Activated CD4-positive, alpha-beta memory T cell treated with anti-CD3 and anti-CD28 coated beads for 36 hours (primary cell): ENCODE measurements at regions not wholly inside any gene's neighbourhood (a gene's known extent, or its start where the extent isn't known, plus 50 kb on each side); places are given as distances from the start of the nearest gene placed in this dataset.
A peak's percentile ranks its signal among the peaks of the same experiment; 100 is the strongest.

Experiments used
- CTCF ChIA-PET: fragments of 350-600 bp; sonication (Branson Sonifier 250); formaldehyde crosslinking; loops from one replicate; lab custom pipeline; 2021; ENCODE audit warnings: antibody characterized with exemption, inconsistent platforms; lab: Charles Lee
- POLR2A ChIA-PET: fragments of 350-600 bp; sonication (Branson Sonifier 250); formaldehyde crosslinking; loops from one replicate; lab custom pipeline; 2021; ENCODE audit warnings: antibody characterized with exemption; lab: Charles Lee
- DNase-seq: peaks from one replicate; pipeline ENCODE4 v3.0.0-alpha.2; 2020
- H3K27ac Mint-ChIP-seq: one replicate; pipeline ENCODE4 v1.8.0; 2021; ENCODE audit warnings: mixed read lengths
- H3K27me3 Mint-ChIP-seq: one replicate; pipeline ENCODE4 v1.8.0; 2021; ENCODE audit warnings: mixed read lengths
- H3K36me3 Mint-ChIP-seq: one replicate; pipeline ENCODE4 v1.8.0; 2021; ENCODE audit warnings: mixed read lengths
- H3K4me1 Mint-ChIP-seq: one replicate; pipeline ENCODE4 v1.8.0; 2021; ENCODE audit warnings: low read depth, mixed read lengths
- H3K4me3 Mint-ChIP-seq: one replicate; pipeline ENCODE4 v1.8.0; 2021; ENCODE audit warnings: mild to moderate bottlenecking, mixed read lengths
- H3K9me3 Mint-ChIP-seq: one replicate; pipeline ENCODE4 v1.8.0; 2021; ENCODE audit warnings: mixed read lengths
- intact Hi-C: fragments of 100-400 bp; cut with micrococcal nuclease; formaldehyde crosslinking; loops from one replicate; pipeline ENCODE4 v1.15.1; 2023

DNA sequence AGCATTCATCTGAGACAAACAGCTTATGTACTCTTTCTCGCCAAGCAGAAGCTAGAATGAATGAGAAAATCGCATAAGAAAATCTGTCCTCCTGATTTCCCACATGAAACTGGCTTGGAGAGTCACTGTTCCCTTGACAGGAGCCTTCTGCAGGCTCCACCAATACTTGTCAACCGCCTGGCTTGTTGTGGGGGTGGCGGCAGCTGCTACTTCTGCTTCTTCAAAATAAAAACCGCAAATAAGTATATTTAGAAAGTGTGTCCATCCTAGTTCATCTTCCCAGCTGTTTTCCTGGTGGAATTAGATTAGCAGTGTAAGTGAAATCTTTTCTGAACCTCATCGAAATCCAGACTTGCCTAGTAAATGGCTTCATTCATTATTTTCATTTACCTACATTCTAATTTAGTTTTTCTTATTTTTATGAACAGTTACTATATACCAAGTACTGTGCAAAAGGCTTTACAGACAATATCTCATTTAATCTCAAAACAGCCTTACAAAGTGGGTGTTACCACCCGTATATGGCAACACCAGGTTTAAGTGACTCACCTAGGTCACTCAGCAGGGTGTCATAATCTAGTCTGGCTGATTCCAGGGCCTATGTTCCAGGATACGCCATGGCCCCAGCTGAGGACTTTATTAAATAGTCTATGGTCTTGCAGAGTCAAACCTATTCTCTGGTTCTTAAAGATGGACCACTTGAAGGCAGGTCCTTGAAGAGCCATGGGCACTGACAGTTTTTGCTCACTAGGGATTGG, 104.6 kb upstream of the IGFBP7 start:
- H3K4me3 Mint-ChIP-seq: no peak overlapping the region
- DNase-seq: no peak
- no peaks in the 10 kb centered on the region for H3K9me3 Mint-ChIP-seq
- H3K36me3 Mint-ChIP-seq: no peaks in the 10 kb centered on the region
- no peaks in the 10 kb centered on the region for H3K4me1 Mint-ChIP-seq
- CTCF ChIA-PET: interaction anchor here (0.8 kb wide), 1 partner anchor 24 kb away, joined by 3 read pairs; no protein-coding TSS in a partner anchor
- no peak overlapping the region for H3K27ac Mint-ChIP-seq
- H3K27me3 Mint-ChIP-seq: no peaks in the 10 kb centered on the region
- POLR2A ChIA-PET: no interaction called here
- intact Hi-C loops: no loop called here

DNA sequence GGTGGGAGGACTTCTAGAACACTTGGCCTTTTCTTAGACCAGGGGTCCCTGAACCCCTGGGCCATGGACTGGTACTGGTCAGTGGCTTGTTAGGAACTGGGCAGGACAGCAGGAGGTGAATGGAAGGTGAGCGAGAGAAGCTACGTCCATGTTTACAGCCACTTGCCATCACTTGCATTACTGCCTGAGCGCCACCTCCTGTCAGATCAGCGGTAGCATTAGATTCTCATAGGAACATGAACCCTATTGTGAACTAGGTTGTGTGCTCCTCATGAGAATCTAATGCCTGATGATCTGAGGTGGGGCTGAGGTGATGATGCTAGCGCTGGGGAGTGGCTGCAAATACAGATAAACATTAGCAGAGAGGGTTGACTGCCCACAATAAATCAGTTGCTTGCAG, 100.9 kb upstream of the IGFBP7 start:
- no peak for DNase-seq
- Mint-ChIP-seq H3K9me3 (no peaks in the 10 kb centered on the region), H3K4me3 (no peak overlapping the region), H3K27ac (no peak overlapping the region), H3K36me3 (no peaks in the 10 kb centered on the region), H3K4me1 (no peaks in the 10 kb centered on the region), H3K27me3 (no peaks in the 10 kb centered on the region)
- ChIA-PET POLR2A (no interaction called here), CTCF (interaction anchor here (1.1 kb wide), 1 partner anchor 47 kb away, joined by 4 read pairs; no protein-coding TSS in a partner anchor)
- intact Hi-C loops: loop anchor here (1.0 kb wide), 1 partner anchor 47 kb away; no protein-coding TSS in a partner anchor

DNA sequence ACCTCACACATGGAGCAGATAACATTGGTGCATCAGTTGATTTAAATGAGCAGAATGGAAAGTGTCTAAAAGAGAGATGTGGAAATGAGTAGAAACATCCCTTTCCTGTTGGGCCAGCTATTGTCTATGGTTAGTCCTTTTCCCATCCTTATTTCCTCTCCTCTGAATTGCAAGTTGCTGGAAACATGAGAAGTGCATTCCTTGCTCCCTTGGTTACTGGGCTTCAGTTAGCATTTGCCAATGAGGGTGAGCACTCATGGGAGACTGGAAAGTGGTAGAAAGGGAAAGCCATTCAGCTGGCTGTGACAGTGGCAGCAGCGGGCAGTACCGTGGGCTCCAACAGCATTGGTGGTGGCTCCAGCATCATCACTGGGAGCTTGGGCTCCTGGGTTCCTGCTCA, 96.0 kb upstream of the IGFBP7 start:
- Mint-ChIP-seq H3K4me1 (no peaks in the 10 kb centered on the region), H3K27ac (no peak overlapping the region), H3K4me3 (no peak overlapping the region), H3K27me3 (peaks cover 3% of the 10 kb centered on the region), H3K9me3 (no peaks in the 10 kb centered on the region), H3K36me3 (no peaks in the 10 kb centered on the region)
- intact Hi-C loops: no loop called here
- CTCF ChIA-PET: interaction anchor here (2.5 kb wide), 1 partner anchor 43 kb away, joined by 9 read pairs; no protein-coding TSS in a partner anchor
- POLR2A ChIA-PET: no interaction called here
- no peak for DNase-seq

DNA sequence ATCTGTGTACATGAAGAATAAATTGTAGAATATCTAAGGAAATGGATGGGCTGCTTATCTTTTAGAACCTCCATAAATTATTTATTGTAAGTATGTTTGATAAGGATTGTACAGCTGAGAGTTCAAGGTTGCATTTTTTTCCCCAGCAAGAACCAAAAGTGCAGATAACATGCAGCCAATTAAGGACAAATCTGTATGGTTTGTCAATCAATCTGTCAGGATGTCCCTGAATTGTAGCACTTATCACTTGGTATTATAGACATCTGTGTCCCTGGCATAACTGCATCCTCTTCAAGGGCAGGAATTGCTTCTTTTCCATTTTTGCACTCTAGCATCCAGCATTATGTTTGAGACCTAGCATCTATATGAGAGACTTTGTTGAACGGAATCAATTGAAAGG, 95.4 kb upstream of the IGFBP7 start:
- CTCF ChIA-PET: interaction anchor here (2.5 kb wide), 1 partner anchor 42 kb away, joined by 9 read pairs; no protein-coding TSS in a partner anchor
- intact Hi-C loops: no loop called here
- no peak for DNase-seq
- POLR2A ChIA-PET: no interaction called here
- H3K4me3 Mint-ChIP-seq: no peak overlapping the region
- no peaks in the 10 kb centered on the region for H3K36me3 Mint-ChIP-seq
- peaks cover 3% of the 10 kb centered on the region for H3K27me3 Mint-ChIP-seq
- H3K9me3 Mint-ChIP-seq: no peaks in the 10 kb centered on the region
- H3K27ac Mint-ChIP-seq: no peak overlapping the region
- H3K4me1 Mint-ChIP-seq: no peaks in the 10 kb centered on the region

DNA sequence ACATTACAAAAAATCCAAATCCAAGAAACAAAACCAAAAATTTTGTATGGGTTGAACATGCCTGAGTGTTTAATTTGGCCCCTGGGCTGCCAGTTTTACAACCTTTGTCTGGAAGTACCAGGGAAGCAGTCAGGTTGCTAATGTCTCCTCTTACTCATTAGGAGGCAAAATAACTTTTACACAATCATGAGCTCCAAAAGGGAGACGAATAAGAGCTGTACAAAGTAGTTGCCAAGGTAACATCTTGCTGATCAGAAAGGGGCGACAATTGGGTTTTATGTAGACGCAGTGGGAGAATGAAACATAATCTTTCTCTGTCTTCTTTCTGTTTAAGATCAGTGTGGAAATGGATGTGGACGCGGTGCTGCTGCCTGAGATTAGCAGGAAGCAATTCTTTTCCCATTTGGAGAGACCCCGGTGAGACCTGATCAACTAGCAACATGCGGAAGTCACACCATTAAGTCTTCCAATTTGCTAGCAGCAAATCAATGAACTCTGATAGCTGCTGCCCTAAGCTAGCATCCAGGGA, 90.7 kb upstream of the IGFBP7 start:
- Mint-ChIP-seq H3K27ac (no peak overlapping the region), H3K4me1 (no peaks in the 10 kb centered on the region), H3K27me3 (peaks cover 1% of the 10 kb centered on the region), H3K4me3 (no peak overlapping the region), H3K36me3 (no peaks in the 10 kb centered on the region), H3K9me3 (no peaks in the 10 kb centered on the region)
- intact Hi-C loops: no loop called here
- ChIA-PET CTCF (interaction anchor here (0.9 to 1.2 kb wide), 3 partner anchors 10 to 37 kb away, joined by 3 to 4 read pairs (median 4); no protein-coding TSS in a partner anchor), POLR2A (no interaction called here)
- DNase-seq: no peak

DNA sequence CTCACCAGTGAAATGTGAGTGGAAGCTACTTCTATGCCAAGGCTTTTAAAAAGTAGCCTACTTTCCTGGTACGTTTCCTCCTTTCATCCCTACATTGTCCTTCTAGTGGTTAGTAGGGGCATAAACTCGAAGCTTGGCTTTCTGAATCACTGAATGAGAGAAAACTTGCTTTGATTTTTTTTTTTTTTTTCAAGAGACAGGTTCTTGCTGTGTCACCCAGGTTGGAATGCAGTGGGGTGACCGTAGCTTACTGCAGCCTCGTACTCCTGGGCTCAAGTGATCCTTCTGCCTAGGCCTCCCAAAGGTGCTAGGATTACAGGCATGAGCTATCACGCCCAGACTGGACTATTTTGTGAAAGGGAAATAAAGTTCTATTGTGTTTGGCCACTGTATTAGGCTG, 89.1 kb upstream of the IGFBP7 start:
- H3K4me3 Mint-ChIP-seq: no peak overlapping the region
- CTCF ChIA-PET: interaction anchor here (1.1 to 2.3 kb wide), 2 partner anchors 9 to 36 kb away, joined by 5 to 9 read pairs; no protein-coding TSS in a partner anchor

DNA sequence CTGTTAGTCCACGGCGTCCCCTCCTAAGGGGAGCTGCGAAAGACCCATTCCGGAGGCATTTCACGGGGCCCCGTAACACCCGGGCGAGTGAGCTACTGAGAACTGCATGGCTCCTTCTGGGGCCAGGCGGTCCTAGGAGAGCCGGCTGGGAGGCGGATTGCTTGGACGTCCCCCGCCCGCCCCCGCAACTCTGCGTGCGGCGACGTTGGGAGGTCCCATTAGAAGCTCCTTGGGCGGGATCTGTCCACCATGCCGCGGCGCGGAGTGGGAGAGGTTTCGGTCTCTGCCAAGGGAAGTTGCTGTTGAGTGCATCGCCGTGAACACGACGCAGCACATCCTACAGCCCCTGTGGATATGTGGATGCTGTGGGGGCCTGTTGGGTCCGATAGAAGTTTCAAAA, 85.4 kb upstream of the IGFBP7 start:
- CTCF ChIA-PET: no interaction called here
- no peaks in the 10 kb centered on the region for H3K9me3 Mint-ChIP-seq
- intact Hi-C loops: no loop called here
- H3K27me3 Mint-ChIP-seq: peaks cover 6% of the 10 kb centered on the region
- no peak for DNase-seq
- H3K27ac Mint-ChIP-seq: no peak overlapping the region
- POLR2A ChIA-PET: no interaction called here
- no peaks in the 10 kb centered on the region for H3K4me1 Mint-ChIP-seq
- no peak overlapping the region for H3K4me3 Mint-ChIP-seq
- H3K36me3 Mint-ChIP-seq: no peaks in the 10 kb centered on the region

More for the DNA sequence above, 89.1 kb upstream of the IGFBP7 start:
- no peaks in the 10 kb centered on the region for H3K9me3 Mint-ChIP-seq
- no peak overlapping the region for H3K27ac Mint-ChIP-seq
- no peak for DNase-seq
- POLR2A ChIA-PET: no interaction called here
- no peaks in the 10 kb centered on the region for H3K36me3 Mint-ChIP-seq
- peaks cover under 1% of the 10 kb centered on the region for H3K27me3 Mint-ChIP-seq
- intact Hi-C loops: no loop called here
- no peaks in the 10 kb centered on the region for H3K4me1 Mint-ChIP-seq

DNA sequence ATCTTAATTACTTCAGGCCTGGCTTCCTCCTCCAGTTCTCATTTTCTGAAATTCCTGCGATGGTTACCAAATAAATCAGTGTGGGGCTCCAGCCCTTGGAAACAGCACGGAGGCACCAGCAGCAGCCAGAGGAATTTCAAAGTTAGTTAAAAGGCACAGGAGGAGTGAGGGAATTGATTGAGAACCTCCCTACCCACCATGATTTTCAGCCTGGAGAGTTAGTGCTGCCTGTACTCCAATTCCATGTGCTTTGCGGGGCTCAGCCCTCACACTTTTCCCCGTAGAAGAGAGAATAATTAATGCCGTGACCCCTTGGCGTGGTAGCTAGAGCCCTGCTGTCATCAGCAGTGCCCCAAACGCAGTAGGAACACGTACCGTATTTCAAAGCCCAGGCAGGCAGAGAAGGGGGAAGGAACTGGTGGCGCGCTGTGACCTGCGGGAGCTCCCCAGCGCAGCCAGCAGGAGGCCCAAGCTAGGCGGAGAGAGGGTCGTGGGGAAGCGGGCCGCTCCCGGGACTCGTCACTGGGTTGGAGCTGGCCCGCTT, 84.0 kb upstream of the IGFBP7 start:
- intact Hi-C loops: no loop called here
- H3K27ac Mint-ChIP-seq: no peak overlapping the region
- H3K4me1 Mint-ChIP-seq: no peaks in the 10 kb centered on the region
- POLR2A ChIA-PET: no interaction called here
- no peaks in the 10 kb centered on the region for H3K9me3 Mint-ChIP-seq
- no peak overlapping the region for H3K4me3 Mint-ChIP-seq
- H3K27me3 Mint-ChIP-seq: peaks cover 6% of the 10 kb centered on the region
- CTCF ChIA-PET: interaction anchor here (1.7 kb wide), 1 partner anchor 30 kb away, joined by 4 read pairs; no protein-coding TSS in a partner anchor
- H3K36me3 Mint-ChIP-seq: no peaks in the 10 kb centered on the region
- no peak for DNase-seq

DNA sequence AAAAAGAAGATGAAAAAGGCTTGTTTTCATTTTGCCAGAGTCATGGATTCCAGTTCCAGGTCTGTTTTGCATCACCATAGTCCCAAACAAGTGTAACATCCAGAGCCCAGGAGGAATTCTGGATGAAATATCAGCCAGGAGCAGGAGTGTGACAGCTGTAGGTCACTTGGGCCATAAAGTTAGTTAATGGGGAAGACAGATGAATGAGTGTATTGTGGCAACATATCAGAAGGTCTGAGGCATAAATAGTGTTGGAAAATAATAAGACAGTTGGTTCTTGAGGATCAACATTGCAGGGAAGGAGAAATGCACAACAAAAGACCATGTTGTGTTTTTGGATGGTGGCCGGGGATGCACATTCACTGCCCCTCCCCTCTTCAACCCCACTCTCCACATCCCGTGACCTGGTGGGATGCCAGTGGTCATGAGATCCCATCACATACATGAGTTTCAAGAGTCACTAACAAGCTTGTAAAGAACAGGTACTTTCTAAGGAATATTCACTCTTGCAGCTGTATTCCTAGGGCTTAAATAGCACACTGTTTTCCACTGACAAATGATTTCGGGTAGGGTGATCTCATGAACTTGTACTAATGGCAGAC, 83.1 kb upstream of the IGFBP7 start:
- no peak overlapping the region for H3K27ac Mint-ChIP-seq
- no peak overlapping the region for H3K4me3 Mint-ChIP-seq
- H3K36me3 Mint-ChIP-seq: no peaks in the 10 kb centered on the region
- POLR2A ChIA-PET: no interaction called here
- CTCF ChIA-PET: interaction anchor here (1.7 kb wide), 1 partner anchor 30 kb away, joined by 4 read pairs; no protein-coding TSS in a partner anchor
- no peaks in the 10 kb centered on the region for H3K9me3 Mint-ChIP-seq
- intact Hi-C loops: no loop called here
- DNase-seq: no peak
- peaks cover 6% of the 10 kb centered on the region for H3K27me3 Mint-ChIP-seq
- H3K4me1 Mint-ChIP-seq: no peaks in the 10 kb centered on the region

DNA sequence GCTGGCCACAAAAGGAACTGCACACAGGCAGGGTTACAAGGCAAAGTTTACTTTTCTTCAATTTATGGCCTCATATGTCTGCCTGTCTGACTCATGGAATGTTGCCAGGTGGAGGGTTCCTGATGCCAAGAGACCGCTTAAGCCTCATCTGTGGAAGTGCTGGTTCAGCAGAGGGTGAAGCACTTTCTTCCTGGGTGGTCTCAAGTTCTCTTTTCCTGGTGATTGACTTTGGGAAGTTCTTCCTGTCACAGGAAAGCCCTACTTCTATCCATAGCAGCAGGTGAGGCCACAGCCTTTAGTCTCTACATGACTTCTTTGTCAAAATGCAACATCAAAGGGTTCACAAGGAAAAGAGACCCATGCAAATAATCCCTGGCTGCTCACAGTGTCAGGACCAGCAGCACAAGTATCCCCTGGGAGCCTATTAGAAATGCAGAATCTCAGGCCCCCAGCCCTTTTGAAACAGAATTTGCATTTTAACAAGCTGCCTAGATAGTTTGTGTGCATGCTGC, 81.4 kb upstream of the IGFBP7 start:
- Mint-ChIP-seq H3K36me3 (no peaks in the 10 kb centered on the region), H3K9me3 (no peaks in the 10 kb centered on the region), H3K4me3 (no peak overlapping the region), H3K4me1 (no peaks in the 10 kb centered on the region), H3K27ac (no peak overlapping the region), H3K27me3 (peaks cover 6% of the 10 kb centered on the region)
- ChIA-PET CTCF (interaction anchor here (0.9 to 2.9 kb wide), 10 partner anchors 8 to 35 kb away, joined by 3 to 24 read pairs (median 4); no protein-coding TSS in a partner anchor), POLR2A (no interaction called here)
- DNase-seq: no peak
- intact Hi-C loops: no loop called here

DNA sequence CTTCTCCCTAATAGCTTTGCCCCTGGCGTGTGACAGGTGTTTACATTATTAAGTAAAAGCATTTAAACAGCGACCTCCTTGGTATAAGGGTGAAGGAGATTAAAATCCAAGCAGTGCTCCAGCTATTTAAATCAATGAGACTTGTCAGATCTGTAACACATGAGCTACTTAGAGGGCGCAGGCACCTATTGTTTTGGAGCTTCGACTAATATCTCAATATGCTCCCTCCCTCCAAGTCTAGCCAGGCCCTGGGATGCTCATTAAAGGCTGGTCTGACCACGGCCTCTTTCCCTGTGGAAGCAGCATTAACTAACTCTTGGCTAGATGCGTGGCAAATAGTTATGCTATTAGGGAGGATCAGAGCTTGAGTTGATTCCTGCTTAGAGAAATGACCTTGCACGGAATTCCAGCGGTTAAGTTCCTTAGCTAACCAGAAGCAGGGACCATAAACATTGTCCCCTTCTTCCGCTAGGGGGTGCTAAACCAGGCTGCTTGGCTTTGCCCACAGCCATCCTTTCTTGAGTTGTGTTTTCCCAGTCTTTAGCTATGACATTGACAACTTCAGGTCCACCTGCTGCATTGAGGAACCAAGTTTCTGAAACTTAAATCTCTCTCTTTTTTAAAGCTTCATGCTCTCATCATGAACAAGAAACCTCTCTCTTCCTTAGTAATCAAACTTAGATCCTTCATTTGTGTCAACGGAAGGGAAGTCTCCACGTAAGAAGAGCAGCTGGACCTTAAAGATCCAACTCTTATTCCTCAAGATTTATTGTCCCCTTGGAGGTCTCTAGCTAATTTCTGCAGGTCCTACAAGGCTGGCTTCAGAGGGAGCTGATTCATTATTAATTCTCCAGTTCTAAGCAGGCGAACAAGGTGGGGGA, 80.7 kb upstream of the IGFBP7 start:
- CTCF ChIA-PET: interaction anchor here (0.7 to 2.9 kb wide), 12 partner anchors 8 to 72 kb away, joined by 3 to 24 read pairs (median 4); no protein-coding TSS in a partner anchor
- no peak overlapping the region for H3K27ac Mint-ChIP-seq
- intact Hi-C loops: no loop called here
- H3K27me3 Mint-ChIP-seq: peaks cover 6% of the 10 kb centered on the region
- H3K4me3 Mint-ChIP-seq: no peak overlapping the region
- POLR2A ChIA-PET: no interaction called here
- H3K36me3 Mint-ChIP-seq: no peaks in the 10 kb centered on the region
- H3K9me3 Mint-ChIP-seq: no peaks in the 10 kb centered on the region
- H3K4me1 Mint-ChIP-seq: no peaks in the 10 kb centered on the region
- peak; percentile 36 for DNase-seq
